ENCODE measurements at regions not wholly inside any gene's neighbourhood (a gene's known extent, or its start where the extent isn't known, plus 50 kb on each side); places are given as distances from the start of the nearest gene placed in this dataset.

GRCh38 chr14:97058074-97058467 is 260.9 kb downstream of the VRK1 start:
- H3K27me3 Mint-ChIP-seq, result peaks cover 0 to 7% of the 10 kb centered on the region in 2 donors
- H3K4me1 Mint-ChIP-seq, result no peaks in the 10 kb centered on the region
- H3K9me3 ChIP-seq, result no peaks in the 10 kb centered on the region

GRCh38 chr14:97058589-97058988 is 261.4 kb downstream of the VRK1 start:
- WGBS (ENCODE audit: insufficient coverage), result no CpG with 5 or more reads among the region's 2 CpGs
- Histone ChIP-seq H3K4me1 (ENCODE audit: control insufficient read depth in 1 of 2, extremely low read depth in 1 of 2, insufficient read depth in 2 of 2, low read length in 2 of 2) (no peaks in the 10 kb centered on the region), H3K27me3 (replicated peaks in 1 of 2; ENCODE audit: control insufficient read depth in 2 of 2, extremely low read depth in 1 of 2, insufficient read depth in 2 of 2, low read length in 1 of 2) (no peaks in the 10 kb centered on the region), H3K36me3 (ENCODE audit: control insufficient read depth in 2 of 2, extremely low read depth in 1 of 2, insufficient read depth in 1 of 2, low read length in 1 of 2) (no peaks in the 10 kb centered on the region), H3K9me3 (no peaks in the 10 kb centered on the region), H3K27ac (ENCODE audit: low read length) (no peak overlapping the region), H3K4me3 (ENCODE audit: control insufficient read depth in 1 of 2, extremely low read depth in 1 of 2, low read length in 1 of 2) (no peak overlapping the region)
- Mint-ChIP-seq H3K36me3 (no peaks in the 10 kb centered on the region), H3K4me1 (no peaks in the 10 kb centered on the region), H3K27me3 (peaks cover 0 to 7% of the 10 kb centered on the region in 2 donors), H3K4me3 (no peak overlapping the region), H3K9me3 (no peaks in the 10 kb centered on the region), H3K27ac (no peak overlapping the region)
- CTCF ChIA-PET, result interaction anchor here in 1 of 2 donors (0.7 kb wide), 1 partner anchor 923 kb away, joined by 5 read pairs; no protein-coding TSS in a partner anchor
- DNase-seq (no peak), ATAC-seq (replicated peaks in 1 of 4) (no peak)
- POLR2A ChIA-PET, result interaction anchor here in 1 of 2 donors (0.7 kb wide), 1 partner anchor 26 kb away, joined by 4 read pairs; no protein-coding TSS in a partner anchor

More at GRCh38 chr14:97058074-97058467, 260.9 kb downstream of the VRK1 start:
- Mint-ChIP-seq H3K27ac (no peak overlapping the region), H3K9me3 (no peaks in the 10 kb centered on the region), H3K4me3 (no peak overlapping the region), H3K36me3 (no peaks in the 10 kb centered on the region)
- Histone ChIP-seq H3K27me3 (replicated peaks in 1 of 2; ENCODE audit: control insufficient read depth in 2 of 2, extremely low read depth in 1 of 2, insufficient read depth in 2 of 2, low read length in 1 of 2) (no peaks in the 10 kb centered on the region), H3K4me1 (ENCODE audit: control insufficient read depth in 1 of 2, extremely low read depth in 1 of 2, insufficient read depth in 2 of 2, low read length in 2 of 2) (no peaks in the 10 kb centered on the region), H3K27ac (ENCODE audit: low read length) (no peak overlapping the region), H3K4me3 (ENCODE audit: control insufficient read depth in 1 of 2, extremely low read depth in 1 of 2, low read length in 1 of 2) (no peak overlapping the region), H3K36me3 (ENCODE audit: control insufficient read depth in 2 of 2, extremely low read depth in 1 of 2, insufficient read depth in 1 of 2, low read length in 1 of 2) (no peaks in the 10 kb centered on the region)
- 90% methylated on average over 1 of the region's 3 CpGs for WGBS (ENCODE audit: insufficient coverage)
- ATAC-seq (replicated peaks in 1 of 4) (no peak), DNase-seq (no peak)
- POLR2A ChIA-PET, result interaction anchor here in 1 of 2 donors (0.7 kb wide), 1 partner anchor 25 kb away, joined by 4 read pairs; no protein-coding TSS in a partner anchor
- CTCF ChIA-PET, result interaction anchor here in 1 of 2 donors (0.7 kb wide), 1 partner anchor 923 kb away, joined by 5 read pairs; no protein-coding TSS in a partner anchor

- Histone ChIP-seq H3K27ac (ENCODE audit: low read length) (no peak overlapping the region), H3K4me3 (ENCODE audit: control insufficient read depth in 1 of 2, extremely low read depth in 1 of 2, low read length in 1 of 2) (no peak overlapping the region), H3K9me3 (no peaks in the 10 kb centered on the region), H3K36me3 (ENCODE audit: control insufficient read depth in 2 of 2, extremely low read depth in 1 of 2, insufficient read depth in 1 of 2, low read length in 1 of 2) (no peaks in the 10 kb centered on the region), H3K27me3 (replicated peaks in 1 of 2; ENCODE audit: control insufficient read depth in 2 of 2, extremely low read depth in 1 of 2, insufficient read depth in 2 of 2, low read length in 1 of 2) (no peaks in the 10 kb centered on the region), H3K4me1 (ENCODE audit: control insufficient read depth in 1 of 2, extremely low read depth in 1 of 2, insufficient read depth in 2 of 2, low read length in 2 of 2) (no peaks in the 10 kb centered on the region)
- Mint-ChIP-seq H3K27me3 (peaks cover 3 to 11% of the 10 kb centered on the region in 2 donors), H3K27ac (no peak overlapping the region), H3K36me3 (no peaks in the 10 kb centered on the region), H3K9me3 (no peaks in the 10 kb centered on the region), H3K4me1 (no peaks in the 10 kb centered on the region), H3K4me3 (no peak overlapping the region)
- ChIA-PET POLR2A (no interaction called here), CTCF (no interaction called here)
- WGBS (ENCODE audit: insufficient coverage), result 91% methylated on average over 11 of the region's 14 CpGs
- ATAC-seq (replicated peaks in 1 of 4) (no peak), DNase-seq (no peak)
Measured at GRCh38 chr14:97061198-97061597, 264.0 kb downstream of the VRK1 start.

GRCh38 chr14:97061714-97062113 is 264.5 kb downstream of the VRK1 start:
- ATAC-seq (replicated peaks in 1 of 4) (no peak), DNase-seq (no peak)
- Mint-ChIP-seq H3K9me3 (no peaks in the 10 kb centered on the region), H3K4me3 (no peak overlapping the region), H3K4me1 (no peaks in the 10 kb centered on the region), H3K27me3 (peaks cover 3 to 11% of the 10 kb centered on the region in 2 donors), H3K36me3 (no peaks in the 10 kb centered on the region), H3K27ac (no peak overlapping the region)
- POLR2A ChIA-PET, result no interaction called here
- no peaks in the 10 kb centered on the region for H3K9me3 ChIP-seq
- H3K4me3 ChIP-seq (ENCODE audit: control insufficient read depth in 1 of 2, extremely low read depth in 1 of 2, low read length in 1 of 2), result no peak overlapping the region
- no peak overlapping the region for H3K27ac ChIP-seq (ENCODE audit: low read length)
- WGBS (ENCODE audit: insufficient coverage), result 100% methylated on average over 1 of the region's 1 CpG
- CTCF ChIA-PET, result no interaction called here
- no peaks in the 10 kb centered on the region for H3K27me3 ChIP-seq (replicated peaks in 1 of 2; ENCODE audit: control insufficient read depth in 2 of 2, extremely low read depth in 1 of 2, insufficient read depth in 2 of 2, low read length in 1 of 2)
- H3K36me3 ChIP-seq (ENCODE audit: control insufficient read depth in 2 of 2, extremely low read depth in 1 of 2, insufficient read depth in 1 of 2, low read length in 1 of 2), result no peaks in the 10 kb centered on the region
- no peaks in the 10 kb centered on the region for H3K4me1 ChIP-seq (ENCODE audit: control insufficient read depth in 1 of 2, extremely low read depth in 1 of 2, insufficient read depth in 2 of 2, low read length in 2 of 2)

GRCh38 chr14:97065305-97066067 is 268.3 kb downstream of the VRK1 start:
- no peak overlapping the region for H3K4me3 ChIP-seq (ENCODE audit: control insufficient read depth in 1 of 2, extremely low read depth in 1 of 2, low read length in 1 of 2)
- H3K9me3 ChIP-seq, result no peaks in the 10 kb centered on the region
- H3K27ac ChIP-seq (ENCODE audit: low read length), result no peak overlapping the region
- H3K27me3 ChIP-seq (replicated peaks in 1 of 2; ENCODE audit: control insufficient read depth in 2 of 2, extremely low read depth in 1 of 2, insufficient read depth in 2 of 2, low read length in 1 of 2), result peaks cover 0 to 7% of the 10 kb centered on the region in 2 experiments
- H3K36me3 ChIP-seq (ENCODE audit: control insufficient read depth in 2 of 2, extremely low read depth in 1 of 2, insufficient read depth in 1 of 2, low read length in 1 of 2), result no peaks in the 10 kb centered on the region
- H3K36me3 Mint-ChIP-seq, result no peaks in the 10 kb centered on the region
- H3K27ac Mint-ChIP-seq, result no peak overlapping the region
- 83% methylated on average over 5 of the region's 7 CpGs for WGBS (ENCODE audit: insufficient coverage)
- CTCF ChIA-PET, result no interaction called here
- peaks cover 4 to 7% of the 10 kb centered on the region in 2 donors for H3K27me3 Mint-ChIP-seq
- DNase-seq, result no peak
- H3K4me1 ChIP-seq (ENCODE audit: control insufficient read depth in 1 of 2, extremely low read depth in 1 of 2, insufficient read depth in 2 of 2, low read length in 2 of 2), result no peaks in the 10 kb centered on the region
- POLR2A ChIA-PET, result no interaction called here
- ATAC-seq (replicated peaks in 1 of 4), result no peak
- H3K9me3 Mint-ChIP-seq, result no peaks in the 10 kb centered on the region
- H3K4me1 Mint-ChIP-seq, result no peaks in the 10 kb centered on the region
- no peak overlapping the region for H3K4me3 Mint-ChIP-seq

GRCh38 chr14:97066068-97066899 is 269.1 kb downstream of the VRK1 start:
- Histone ChIP-seq H3K36me3 (ENCODE audit: control insufficient read depth in 2 of 2, extremely low read depth in 1 of 2, insufficient read depth in 1 of 2, low read length in 1 of 2) (no peaks in the 10 kb centered on the region), H3K27me3 (replicated peaks in 1 of 2; ENCODE audit: control insufficient read depth in 2 of 2, extremely low read depth in 1 of 2, insufficient read depth in 2 of 2, low read length in 1 of 2) (peaks cover 0 to 7% of the 10 kb centered on the region in 2 experiments), H3K9me3 (no peaks in the 10 kb centered on the region), H3K27ac (ENCODE audit: low read length) (no peak overlapping the region), H3K4me3 (ENCODE audit: control insufficient read depth in 1 of 2, extremely low read depth in 1 of 2, low read length in 1 of 2) (no peak overlapping the region), H3K4me1 (ENCODE audit: control insufficient read depth in 1 of 2, extremely low read depth in 1 of 2, insufficient read depth in 2 of 2, low read length in 2 of 2) (no peaks in the 10 kb centered on the region)
- H3K4me3 Mint-ChIP-seq, result no peak overlapping the region
- ChIA-PET CTCF (no interaction called here), POLR2A (no interaction called here)
- H3K27me3 Mint-ChIP-seq, result peaks cover 4 to 7% of the 10 kb centered on the region in 2 donors
- ATAC-seq (replicated peaks in 1 of 4), result no peak
- no peaks in the 10 kb centered on the region for H3K9me3 Mint-ChIP-seq
- 93% methylated on average over 3 of the region's 6 CpGs for WGBS (ENCODE audit: insufficient coverage)
- H3K27ac Mint-ChIP-seq, result no peak overlapping the region
- H3K36me3 Mint-ChIP-seq, result no peaks in the 10 kb centered on the region
- no peaks in the 10 kb centered on the region for H3K4me1 Mint-ChIP-seq
- no peak for DNase-seq
